Heart right ventricle (tissue), 16 donors: ENCODE measurements at regions not wholly inside any gene's neighbourhood (a gene's known extent, or its start where the extent isn't known, plus 50 kb on each side); places are given as distances from the start of the nearest gene placed in this dataset.
"Not testable (repeated sequence)": the region's sequence is repeated elsewhere in the genome, so short reads cannot be mapped to it uniquely, and the experiment has no call there.

ENCODE experiments used
- ATAC-seq, 8 donors: fragments of 200-7000 bp; cut with Tn5 transposase; one replicate each; pipeline ENCODE4 v1.9.1; 2020; ENCODE audit warnings: mild to moderate bottlenecking in 8 of 8, moderate library complexity in 8 of 8, moderate number of reproducible peaks in 1 of 8
- DNase-seq, 2 donors: peaks; one replicate each; pipeline ENCODE4 v3.0.0-alpha.2; 2020
- H3K27ac ChIP-seq, 10 donors: fragments of 200-600 bp; sonication (generic) in 2 of 10; one replicate each; pipeline versions ENCODE4 v1.5.0 to v1.8.0; 2020 to 2022; ENCODE audit warnings: mild to moderate bottlenecking in 3 of 10
- H3K27me3 ChIP-seq, 7 donors: fragments of 200-600 bp; one replicate each; pipeline ENCODE4 v1.8.0; 2021 to 2022; ENCODE audit warnings: mild to moderate bottlenecking in 2 of 7
- H3K36me3 ChIP-seq, 9 donors: fragments of 200-600 bp; sonication (generic) in 1 of 9; one replicate each; pipeline versions ENCODE4 v1.5.0 to v1.8.0; 2020 to 2022; ENCODE audit warnings: mild to moderate bottlenecking in 2 of 9
- H3K4me1 ChIP-seq, 9 donors: fragments of 200-600 bp; sonication (generic) in 1 of 9; one replicate each; pipeline versions ENCODE4 v1.5.0 to v1.8.0; 2020 to 2022; ENCODE audit warnings: mild to moderate bottlenecking in 4 of 9
- H3K4me3 ChIP-seq, 10 donors: fragments of 200-600 bp; sonication (generic) in 2 of 10; one replicate each; pipeline versions ENCODE4 v1.5.0 to v1.8.0; 2020 to 2022; ENCODE audit warnings: mild to moderate bottlenecking in 7 of 10, moderate library complexity in 2 of 10
- H3K9me3 ChIP-seq, 11 donors: fragments of 200-600 bp in 10 of 11; sonication (generic) in 2 of 11; one replicate each; pipeline versions ENCODE4 v1.5.0 to v1.8.0; 2013 to 2022; ENCODE audit warnings: mild to moderate bottlenecking in 2 of 11, control low read depth in 1 of 11, moderate library complexity in 1 of 11
- WGBS, 2 donors: extraction: QIAGEN DNeasy Blood & Tissue Kit; methylation state at CpG; one replicate each; pipeline ENCODE4 v1.1.7; 2013; ENCODE audit warnings: inconsistent platforms in 1 of 2; 5-methylcytosine and 5-hydroxymethylcytosine counted together
- intact Hi-C, 10 donors: fragments of 100-400 bp; cut with DNase I; formaldehyde crosslinking; loops; one replicate each; pipeline versions ENCODE4 v1.11.1 to v1.14.2; 2022
- TF ChIP-seq, protein P1 (sequence below), 9 donors: fragments of 200-600 bp; sonication (generic) in 2 of 9; IDR thresholded peaks; one replicate each; pipeline versions ENCODE4 v1.5.0 to v1.8.0; 2021 to 2022; ENCODE audit warnings: antibody characterized with exemption in 9 of 9, mild to moderate bottlenecking in 5 of 9, moderate library complexity in 1 of 9
- donor health status: Arrhythmogenic right ventricular cardiomyopathy.
- donor health status: ischemic (EF 13 %, LVEDD 7.1; RV severe dilation, severe dysfunction).
- donor health status: healthy with polysubstance abuse.
- donor health status: DM: no; HTN: yes; CAD: no.
- donor health status: DM: no; HTN: no; CAD: no.
- donor health status: ischemic (EF 25% LVEDD 6.9; RV normal size, moderate dysfunction).
- donor health status: ischemic (EF 25% LVEDD 5.7; RV mildly dilated, moderate dysfunction).
- donor health status: healthy.
- donor health status: DM: yes; HTN: yes; CAD: no.
- donor health status: Ischemic cardiomyopathy.
- donor health status: ischemic (EF 35%, LVEDD 5.7; RV mildly dilated, moderate dysfunction).
- donor health status: nonischemic (EF 11% LVEDD 7.7; RV severe dilation, severe dysfunction).
- donor health status: DM: yes; HTN: yes; CAD: no.
- donor health status: PGD.
- donor health status: ischemic (EF 29% LVEDD 5.4; RV normal size, mild dysfunction).
- donor health status: nonischemic (EF 23%, LVEDD 6.1; RV moderate dilation, normal function).

DNA sequence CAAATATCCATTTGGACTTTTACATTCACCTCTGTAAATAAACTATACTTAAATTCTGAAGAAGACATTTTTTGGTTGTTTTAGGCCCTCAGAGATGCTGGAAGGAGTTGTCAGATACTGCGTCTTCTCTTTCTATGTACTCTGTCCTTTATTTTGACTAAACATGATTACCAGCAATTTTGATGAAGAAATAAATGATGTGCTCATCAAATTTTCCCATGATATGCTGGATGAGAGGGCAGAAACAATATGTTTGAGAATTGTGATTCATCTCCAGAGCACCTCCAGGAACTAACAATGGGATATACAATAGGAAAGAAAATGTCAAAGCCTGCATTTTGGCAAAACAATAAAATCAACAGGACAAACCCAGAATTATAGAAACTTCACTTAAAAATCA lies 481.6 kb upstream of the HS3ST5 start:
- 93 to 96% methylated on average over 1 of the region's 1 CpG for WGBS, 2 donors
- ATAC-seq, result no peak
- Histone ChIP-seq H3K9me3 (no peaks in the 10 kb centered on the region), H3K36me3 (no peaks in the 10 kb centered on the region), H3K4me3 (no peak overlapping the region), H3K4me1 (no peaks in the 10 kb centered on the region), H3K27me3 (no peaks in the 10 kb centered on the region), H3K27ac (no peak overlapping the region)
- no peak for DNase-seq
- TF ChIP-seq, protein P1, sequence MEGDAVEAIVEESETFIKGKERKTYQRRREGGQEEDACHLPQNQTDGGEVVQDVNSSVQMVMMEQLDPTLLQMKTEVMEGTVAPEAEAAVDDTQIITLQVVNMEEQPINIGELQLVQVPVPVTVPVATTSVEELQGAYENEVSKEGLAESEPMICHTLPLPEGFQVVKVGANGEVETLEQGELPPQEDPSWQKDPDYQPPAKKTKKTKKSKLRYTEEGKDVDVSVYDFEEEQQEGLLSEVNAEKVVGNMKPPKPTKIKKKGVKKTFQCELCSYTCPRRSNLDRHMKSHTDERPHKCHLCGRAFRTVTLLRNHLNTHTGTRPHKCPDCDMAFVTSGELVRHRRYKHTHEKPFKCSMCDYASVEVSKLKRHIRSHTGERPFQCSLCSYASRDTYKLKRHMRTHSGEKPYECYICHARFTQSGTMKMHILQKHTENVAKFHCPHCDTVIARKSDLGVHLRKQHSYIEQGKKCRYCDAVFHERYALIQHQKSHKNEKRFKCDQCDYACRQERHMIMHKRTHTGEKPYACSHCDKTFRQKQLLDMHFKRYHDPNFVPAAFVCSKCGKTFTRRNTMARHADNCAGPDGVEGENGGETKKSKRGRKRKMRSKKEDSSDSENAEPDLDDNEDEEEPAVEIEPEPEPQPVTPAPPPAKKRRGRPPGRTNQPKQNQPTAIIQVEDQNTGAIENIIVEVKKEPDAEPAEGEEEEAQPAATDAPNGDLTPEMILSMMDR (IDR thresholded peaks at IDR 0.05), result no peak
- intact Hi-C loops, result no loop called here

DNA sequence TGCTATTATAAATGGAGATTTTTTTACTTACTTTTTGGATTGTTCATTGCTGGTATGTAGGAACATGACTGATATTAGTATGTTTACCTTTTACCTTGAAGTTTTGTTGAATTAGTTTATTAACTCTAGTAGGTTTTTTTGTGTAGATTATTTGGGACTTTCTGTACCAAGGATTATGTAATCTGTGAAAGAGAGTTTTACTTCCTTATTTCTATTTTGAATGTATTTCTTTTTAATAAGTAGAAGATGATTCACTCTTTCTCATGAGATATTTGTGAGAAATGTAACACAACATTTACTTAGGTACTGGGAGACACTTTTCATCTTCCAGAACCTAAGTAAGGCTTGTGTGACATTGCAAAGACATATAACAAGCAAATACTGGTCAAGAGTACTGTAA lies 473.9 kb upstream of the HS3ST5 start:
- intact Hi-C loops, result no loop called here
- no peak for ATAC-seq

DNA sequence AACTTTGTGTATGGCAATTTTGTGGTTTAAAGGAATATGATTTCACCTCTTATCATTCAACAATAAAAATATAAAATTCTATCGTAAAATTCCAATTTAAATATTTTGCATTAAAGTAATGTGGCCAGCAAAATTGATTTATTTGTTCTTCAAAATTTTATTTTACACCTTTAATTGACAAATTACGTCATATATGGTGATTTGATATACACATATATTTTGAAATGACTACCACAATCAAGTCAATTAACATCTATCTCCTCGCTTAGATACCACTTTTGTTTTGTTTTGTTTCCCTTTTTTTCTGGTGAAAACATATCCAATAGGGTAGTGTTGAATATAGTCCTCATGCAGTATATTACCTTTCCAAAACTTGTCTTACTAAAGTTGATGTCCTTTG lies 467.6 kb upstream of the HS3ST5 start:
- Histone ChIP-seq H3K4me3 (no peak overlapping the region), H3K27me3 (no peaks in the 10 kb centered on the region), H3K4me1 (no peaks in the 10 kb centered on the region), H3K36me3 (no peaks in the 10 kb centered on the region), H3K9me3 (peaks cover 0 to 5% (median 0%) of the 10 kb centered on the region in 11 donors), H3K27ac (no peak overlapping the region)
- ATAC-seq (no peak), DNase-seq (no peak)
- TF ChIP-seq, protein P1 (IDR thresholded peaks at IDR 0.05), result no peak
- WGBS, 2 donors, result 85 to 92% methylated on average over 3 of the region's 3 CpGs
- intact Hi-C loops, result no loop called here

More for the DNA sequence above, 473.9 kb upstream of the HS3ST5 start:
- TF ChIP-seq, protein P1 (IDR thresholded peaks at IDR 0.05), result no peak
- Histone ChIP-seq H3K9me3 (no peaks in the 10 kb centered on the region), H3K27me3 (no peaks in the 10 kb centered on the region), H3K27ac (no peak overlapping the region), H3K4me1 (no peaks in the 10 kb centered on the region), H3K36me3 (no peaks in the 10 kb centered on the region), H3K4me3 (no peak overlapping the region)
- DNase-seq, result no peak

DNA sequence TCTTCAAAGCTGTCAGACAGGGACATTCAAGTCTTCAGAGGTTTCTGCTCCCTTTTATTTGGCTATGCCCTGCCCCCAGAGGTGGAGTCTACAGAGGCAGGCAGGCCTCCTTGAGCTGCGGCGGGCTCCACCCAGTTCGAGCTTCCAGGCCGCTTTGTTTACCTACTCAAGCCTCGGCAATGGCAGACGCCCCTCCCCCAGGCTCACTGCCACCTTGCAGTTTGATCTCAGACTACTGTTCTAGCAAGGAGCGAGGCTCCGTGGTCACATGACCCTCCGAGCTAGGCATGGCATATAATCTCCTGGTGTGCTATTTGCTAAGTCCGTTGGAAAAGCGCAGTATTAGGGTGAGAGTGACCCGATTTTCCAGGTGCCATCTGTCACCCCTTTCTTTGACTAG lies 462.6 kb upstream of the HS3ST5 start:
- H3K4me3 ChIP-seq, ATAC-seq, intact Hi-C loops, H3K27ac ChIP-seq, H3K27me3 ChIP-seq, H3K4me1 ChIP-seq, H3K36me3 ChIP-seq, DNase-seq, H3K9me3 ChIP-seq: not testable (repeated sequence)
- 87 to 94% methylated on average over 11 to 12 of the region's 12 CpGs for WGBS, 2 donors

DNA sequence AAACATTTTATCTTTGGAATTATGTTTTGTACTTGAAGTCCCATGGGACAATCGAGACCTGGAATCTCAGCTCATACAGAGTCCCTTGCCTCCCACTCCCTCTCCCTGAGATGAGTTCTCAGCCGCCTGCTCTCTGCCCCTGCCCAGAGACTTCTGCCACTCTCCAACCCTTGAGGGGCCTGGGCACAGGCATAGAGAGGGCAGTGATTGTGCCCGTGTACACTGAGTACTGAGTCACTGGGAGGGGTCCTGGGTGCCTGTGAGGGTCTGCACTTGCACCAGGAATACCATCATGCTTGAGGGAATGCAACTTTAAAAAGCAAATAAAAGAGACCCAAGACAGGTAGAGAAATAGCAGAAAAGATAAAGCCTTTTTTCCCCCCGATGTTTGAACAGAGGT lies 453.8 kb upstream of the HS3ST5 start:
- intact Hi-C loops, result no loop called here
- Histone ChIP-seq H3K4me3 (no peak overlapping the region), H3K36me3 (no peaks in the 10 kb centered on the region), H3K4me1 (no peaks in the 10 kb centered on the region), H3K27ac (no peak overlapping the region), H3K9me3 (peaks cover 0 to 5% (median 0%) of the 10 kb centered on the region in 11 donors), H3K27me3 (no peaks in the 10 kb centered on the region)
- no peak for ATAC-seq
- DNase-seq, result no peak
- TF ChIP-seq, protein P1 (IDR thresholded peaks at IDR 0.05), result no peak
- 64 to 72% methylated on average over 4 of the region's 4 CpGs for WGBS, 2 donors
